ENCODE measurements at regions not wholly inside any gene's neighbourhood (a gene's known extent, or its start where the extent isn't known, plus 50 kb on each side); places are given as distances from the start of the nearest gene placed in this dataset.

GRCh38 chr1:71240656-71241055 lies 159.8 kb upstream of the ZRANB2 start:
- ATAC-seq (ENCODE audit: low FRiP score) (no peak), DNase-seq (ENCODE audit: low spot score) (no peak)
- TF ChIP-seq CTCF (IDR thresholded peaks at IDR 0.05), result no peak

- ATAC-seq (ENCODE audit: low FRiP score) (no peak), DNase-seq (ENCODE audit: low spot score) (no peak)
- TF ChIP-seq CTCF (IDR thresholded peaks at IDR 0.05), result no peak
These were observed 155.7 kb upstream of the ZRANB2 start for GRCh38 chr1:71236503-71236902.

GRCh38 chr1:71233645-71234044 lies 152.8 kb upstream of the ZRANB2 start:
- DNase-seq (ENCODE audit: low spot score) (no peak), ATAC-seq (ENCODE audit: low FRiP score) (no peak)
- no peak for TF ChIP-seq CTCF (IDR thresholded peaks at IDR 0.05)

GRCh38 chr1:71232786-71233185 lies 152.0 kb upstream of the ZRANB2 start:
- no peak for ATAC-seq (ENCODE audit: low FRiP score)

GRCh38 chr1:71232166-71232763 lies 151.4 kb upstream of the ZRANB2 start:
- DNase-seq (ENCODE audit: low spot score), result no peak
- ATAC-seq (ENCODE audit: low FRiP score), result no peak
- no peak for TF ChIP-seq CTCF (IDR thresholded peaks at IDR 0.05)

More at GRCh38 chr1:71232786-71233185, 152.0 kb upstream of the ZRANB2 start:
- no peak for TF ChIP-seq CTCF (IDR thresholded peaks at IDR 0.05)
- DNase-seq (ENCODE audit: low spot score), result no peak

GRCh38 chr1:71231751-71232150 lies 150.9 kb upstream of the ZRANB2 start:
- ATAC-seq (ENCODE audit: low FRiP score), result no peak
- no peak for TF ChIP-seq CTCF (IDR thresholded peaks at IDR 0.05)
- DNase-seq (ENCODE audit: low spot score), result no peak

- no peak for ATAC-seq (ENCODE audit: low FRiP score)
- TF ChIP-seq CTCF (IDR thresholded peaks at IDR 0.05), result no peak
- no peak for DNase-seq (ENCODE audit: low spot score)
These were observed 148.0 kb upstream of the ZRANB2 start for GRCh38 chr1:71228742-71229365.
